Medulla oblongata (tissue), 1 donor: ENCODE measurements at regions not wholly inside any gene's neighbourhood (a gene's known extent, or its start where the extent isn't known, plus 50 kb on each side); places are given as distances from the start of the nearest gene placed in this dataset.
"Not testable (repeated sequence)": the region's sequence is repeated elsewhere in the genome, so short reads cannot be mapped to it uniquely, and the experiment has no call there.

ENCODE experiments used
- DNase-seq: peaks from one replicate; pipeline ENCODE4 v3.0.0-alpha.2; 2015; ENCODE audit errors: extremely low spot score

DNA sequence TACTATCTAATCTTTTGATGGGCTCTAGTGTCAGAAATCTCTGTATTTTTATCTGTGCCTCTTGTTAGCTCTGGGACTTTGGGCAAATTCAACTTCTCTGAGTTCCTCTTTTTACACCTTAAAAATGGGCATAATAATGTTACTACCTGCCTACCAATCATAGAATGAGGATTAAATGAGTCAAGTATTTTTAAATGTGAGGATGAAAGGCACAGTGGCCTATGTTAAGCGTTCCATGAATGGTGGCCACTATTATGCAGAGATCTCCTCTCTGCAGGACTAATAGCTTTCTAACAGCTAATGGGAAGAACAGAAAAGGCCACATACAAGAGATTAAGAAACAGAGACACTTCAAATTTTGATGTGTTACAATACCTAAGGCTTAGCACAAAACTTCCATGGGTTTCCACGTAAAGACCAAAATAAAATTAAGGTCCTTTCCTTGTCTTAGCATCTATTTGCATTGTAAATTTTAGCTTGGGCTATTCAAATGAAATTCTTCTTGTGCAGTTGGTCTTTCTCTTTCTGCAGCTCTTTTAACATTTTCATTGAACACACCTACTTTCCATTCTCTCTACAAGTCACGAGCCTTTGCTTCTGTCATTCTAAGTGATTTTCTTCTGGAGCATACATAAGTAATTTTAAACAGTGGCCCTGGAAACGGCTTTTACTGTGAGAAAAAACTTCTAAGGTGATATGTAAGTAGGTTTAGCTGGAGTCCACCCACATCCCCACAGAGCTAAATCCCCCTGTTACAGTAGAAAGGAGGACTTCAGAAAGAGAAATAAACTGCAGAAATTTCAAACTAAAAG is 117.9 kb upstream of the MED14 start:
- DNase-seq: no peak

DNA sequence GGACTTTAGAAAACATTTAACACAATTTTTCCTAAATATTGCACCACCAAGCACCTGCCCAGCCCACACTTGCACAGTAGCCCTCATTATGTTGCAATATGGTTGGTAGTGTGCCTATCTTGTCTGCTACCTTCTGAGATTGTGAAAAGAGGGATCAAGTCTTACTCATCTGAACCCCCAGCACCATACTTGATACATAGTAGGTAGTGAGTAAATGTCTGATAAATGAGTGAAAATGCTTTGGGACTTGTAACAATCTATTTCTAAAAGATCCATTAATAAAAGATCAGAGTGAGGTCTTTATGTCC is 118.4 kb upstream of the MED14 start:
- DNase-seq: no peak

DNA sequence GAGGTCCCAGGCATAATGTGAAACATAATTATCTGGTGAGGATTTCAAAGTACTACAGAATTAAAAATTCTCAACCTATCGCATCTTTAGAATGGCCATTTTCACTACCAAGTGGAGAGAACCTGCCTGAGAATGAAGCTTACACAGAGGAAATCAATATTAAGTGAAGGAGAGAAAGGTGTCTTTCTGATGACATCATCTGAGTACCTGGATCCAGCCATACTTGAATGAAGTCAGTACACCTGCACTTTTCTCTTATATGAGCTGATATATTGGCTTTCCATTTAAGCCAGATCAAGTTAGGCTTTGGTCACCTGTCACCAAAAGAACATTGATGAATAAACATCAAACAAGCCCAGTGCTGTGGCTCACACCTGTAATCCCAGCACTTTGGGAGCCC is 118.9 kb upstream of the MED14 start:
- DNase-seq: no peak

DNA sequence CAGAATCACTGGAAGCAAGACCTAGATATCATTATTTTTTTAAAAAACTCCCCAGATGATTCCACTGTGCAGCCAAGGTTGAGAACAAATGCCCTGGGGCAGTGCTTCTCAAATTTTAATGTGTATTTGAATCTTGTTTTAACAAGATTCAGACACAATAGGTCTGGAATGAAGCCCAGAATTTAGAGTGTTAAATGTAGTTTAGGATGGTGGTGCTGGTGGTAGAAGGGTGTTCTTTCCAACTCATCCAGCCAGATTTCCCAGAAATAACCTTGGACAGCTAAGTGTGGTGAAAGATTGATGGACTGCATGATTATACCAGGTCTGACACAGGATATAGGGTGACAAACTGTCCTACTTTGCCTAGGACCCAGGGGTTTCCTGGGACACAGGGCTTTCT is 120.1 kb upstream of the MED14 start:
- no peak for DNase-seq

DNA sequence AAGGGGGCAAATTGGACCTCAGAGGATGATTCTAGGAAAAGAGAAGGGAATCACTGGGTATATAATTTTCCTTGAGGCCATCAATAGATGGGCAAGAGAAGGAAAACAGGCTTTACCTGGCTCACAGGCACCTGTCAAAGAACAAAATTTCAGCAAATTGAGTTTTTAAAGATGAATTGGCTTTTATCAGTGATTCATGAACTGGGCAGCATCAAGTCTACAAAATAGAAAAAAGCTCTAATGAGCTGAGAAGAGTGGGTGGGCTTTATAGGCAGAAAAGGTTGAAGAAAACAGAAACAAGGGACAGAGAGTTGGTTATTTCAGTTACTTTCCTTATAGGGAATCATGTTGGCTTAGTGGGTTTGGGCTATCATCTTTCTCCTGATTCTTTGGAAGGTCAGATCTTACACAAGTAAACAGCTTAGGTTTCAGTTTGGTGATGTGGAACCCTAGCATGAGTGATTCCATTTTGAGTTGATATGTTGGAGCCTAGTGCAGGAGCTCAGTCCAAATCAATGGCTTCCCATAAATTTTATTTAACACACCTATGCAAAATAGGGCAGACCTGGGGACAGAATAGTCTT is 120.7 kb upstream of the MED14 start:
- no peak for DNase-seq

DNA sequence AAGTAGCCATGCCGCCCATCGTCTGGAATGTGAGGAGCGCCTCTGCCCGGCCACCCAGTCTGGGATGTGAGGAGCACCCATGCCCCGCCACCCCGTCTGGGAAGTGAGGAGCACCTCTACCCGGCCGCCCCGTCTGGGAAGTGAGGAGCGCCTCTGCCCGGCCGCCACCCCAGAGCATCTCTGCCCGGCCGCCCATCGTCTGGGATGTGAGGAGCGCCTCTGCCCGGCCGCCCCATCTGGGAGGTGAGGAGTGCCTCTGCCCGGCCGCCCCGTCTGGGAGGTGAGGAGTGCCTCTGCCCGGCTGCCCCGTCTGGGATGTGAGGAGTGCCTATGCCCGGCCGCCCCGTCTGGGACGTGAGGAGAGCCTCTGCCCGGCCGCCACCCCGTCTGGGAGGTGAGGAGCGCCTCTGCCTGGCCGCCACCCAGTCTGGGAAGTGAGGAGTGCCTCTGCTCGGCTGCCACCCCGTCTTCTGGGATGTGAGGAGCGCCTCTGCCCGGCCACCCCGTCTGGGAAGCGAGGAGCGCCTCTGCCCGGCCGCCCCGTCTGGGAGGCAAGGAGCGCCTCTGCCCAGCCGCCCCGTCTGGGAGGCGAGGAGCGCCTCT is 126.7 kb upstream of the MED14 start:
- not testable (repeated sequence) for DNase-seq

DNA sequence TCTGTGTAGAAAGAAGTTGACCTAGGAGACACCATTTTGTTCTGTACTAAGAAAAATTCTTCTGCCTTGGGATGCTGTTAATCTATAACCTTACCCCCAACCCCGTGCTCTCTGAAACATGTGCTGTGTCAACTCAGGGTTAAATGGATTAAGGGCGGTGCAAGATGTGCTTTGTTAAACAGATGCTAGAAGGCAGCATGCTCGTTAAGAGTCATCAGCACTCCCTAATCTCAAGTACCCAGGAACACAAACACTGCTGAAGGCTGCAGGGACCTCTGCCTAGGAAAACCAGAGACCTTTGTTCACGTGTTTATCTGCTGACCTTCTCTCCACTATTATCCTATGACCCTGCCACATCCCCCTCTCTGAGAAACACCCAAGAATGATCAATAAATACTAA is 127.9 kb upstream of the MED14 start:
- DNase-seq: not testable (repeated sequence)

DNA sequence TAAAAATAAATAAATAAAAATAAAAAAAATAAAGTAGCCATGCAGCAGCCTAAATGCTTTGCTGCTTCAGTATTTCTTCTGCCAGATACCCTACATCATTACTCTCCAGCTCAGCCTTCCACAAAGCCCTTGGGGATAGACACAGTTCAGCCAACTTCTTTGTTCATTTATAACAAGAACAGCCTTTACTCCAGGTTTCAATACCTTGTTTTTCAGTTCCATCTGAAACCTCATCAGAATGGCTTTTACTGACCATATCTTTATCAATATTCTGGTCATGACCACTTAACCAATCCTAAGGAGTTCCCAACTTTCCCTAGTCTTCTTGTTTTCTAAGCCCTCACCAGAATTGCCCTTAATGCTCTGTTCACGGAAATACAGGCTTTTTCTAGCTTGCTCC is 128.3 kb upstream of the MED14 start:
- no peak for DNase-seq

DNA sequence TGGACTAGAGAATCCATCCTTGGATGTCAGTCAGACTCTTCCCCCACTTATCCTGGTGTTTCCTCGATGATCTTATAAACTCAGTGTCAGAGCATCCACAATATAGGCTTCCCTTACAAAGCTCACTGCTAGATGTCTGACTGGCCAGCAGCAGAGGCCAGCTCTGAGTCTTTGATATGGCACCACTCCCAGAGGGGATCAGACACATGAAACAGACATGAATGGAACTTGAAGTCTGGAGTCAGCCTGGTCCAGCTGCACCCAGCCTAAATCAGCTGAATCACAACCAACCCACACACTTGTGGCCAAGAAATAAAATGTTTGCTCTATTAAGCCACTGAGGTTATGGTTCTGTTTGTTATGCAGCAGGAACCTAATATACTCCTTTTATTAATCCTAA is 129.6 kb upstream of the MED14 start:
- DNase-seq: no peak

DNA sequence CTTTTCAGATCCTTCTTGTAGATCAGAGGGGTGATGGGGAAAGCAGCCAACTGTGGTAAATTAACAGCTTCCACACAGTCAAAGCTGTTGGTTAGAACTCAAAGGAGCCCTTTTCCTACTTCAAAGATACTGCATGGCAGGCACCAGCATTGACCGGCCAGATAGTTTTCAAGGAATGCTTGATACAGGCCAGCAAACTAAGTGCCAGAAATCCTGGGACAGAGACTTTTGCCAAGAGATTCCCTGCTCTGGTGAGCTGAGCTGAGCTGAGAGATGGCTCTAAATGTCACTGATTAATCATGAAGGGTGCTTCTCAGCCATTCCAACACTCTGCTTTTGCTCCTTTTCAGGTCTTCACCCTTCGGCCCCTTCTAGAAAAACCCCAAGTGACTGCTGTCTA is 131.6 kb upstream of the MED14 start:
- DNase-seq: no peak

DNA sequence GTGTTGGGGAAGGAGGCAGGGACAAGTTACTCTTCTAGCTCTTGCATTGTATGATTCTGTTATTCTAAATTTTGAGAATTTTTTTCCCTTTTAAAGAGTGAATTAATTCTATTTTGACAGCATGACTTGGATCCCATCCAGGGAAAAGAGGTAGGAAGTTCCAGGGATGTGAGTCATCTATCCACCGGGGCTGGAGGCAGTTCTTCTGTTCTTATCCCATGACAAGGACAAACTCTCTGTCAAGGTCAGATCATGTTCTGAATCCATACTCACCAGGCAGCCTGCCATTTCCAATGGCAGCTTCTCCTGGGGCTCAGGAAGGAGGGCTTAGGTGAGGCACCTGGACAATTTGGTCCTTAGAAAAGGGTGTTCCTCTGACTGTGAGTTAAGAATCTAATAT is 132.0 kb upstream of the MED14 start:
- DNase-seq: no peak

DNA sequence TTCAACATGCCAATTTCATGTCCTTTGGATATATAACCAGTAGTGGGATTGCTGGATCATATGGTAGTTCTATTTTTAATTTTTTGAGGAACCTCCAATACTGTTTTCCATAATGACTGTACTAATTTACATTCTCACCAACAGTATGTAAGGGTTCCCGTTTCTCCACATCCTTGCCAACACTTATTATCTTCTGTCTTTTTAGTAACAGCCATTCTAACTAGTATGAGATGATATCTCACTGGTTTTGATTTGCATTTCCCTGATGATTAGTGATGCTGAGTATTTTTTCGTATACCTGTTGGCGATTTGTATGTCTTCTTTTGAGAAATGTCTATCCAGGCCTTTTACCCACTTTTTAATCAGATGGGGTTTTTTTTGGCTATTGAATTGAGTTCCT is 133.5 kb upstream of the MED14 start:
- no peak for DNase-seq

DNA sequence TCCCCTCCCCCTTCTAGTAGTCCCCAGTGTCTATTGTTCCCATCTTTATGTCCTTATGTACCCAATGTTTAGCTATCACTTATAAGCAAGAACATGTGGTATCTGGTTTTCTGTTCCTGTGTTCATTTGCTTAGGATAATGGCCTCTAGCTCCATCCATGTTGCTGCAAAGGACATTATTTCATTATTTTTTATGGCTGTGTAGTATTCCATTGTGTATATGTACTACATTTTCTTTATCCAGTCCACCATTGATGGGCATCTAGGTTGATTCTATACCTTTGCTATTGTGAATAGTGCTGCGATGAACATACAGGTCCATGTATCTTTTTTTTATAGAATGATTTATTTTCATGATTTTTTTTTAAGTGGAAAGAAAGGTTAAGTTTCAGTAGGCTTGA is 135.6 kb upstream of the MED14 start:
- not testable (repeated sequence) for DNase-seq

DNA sequence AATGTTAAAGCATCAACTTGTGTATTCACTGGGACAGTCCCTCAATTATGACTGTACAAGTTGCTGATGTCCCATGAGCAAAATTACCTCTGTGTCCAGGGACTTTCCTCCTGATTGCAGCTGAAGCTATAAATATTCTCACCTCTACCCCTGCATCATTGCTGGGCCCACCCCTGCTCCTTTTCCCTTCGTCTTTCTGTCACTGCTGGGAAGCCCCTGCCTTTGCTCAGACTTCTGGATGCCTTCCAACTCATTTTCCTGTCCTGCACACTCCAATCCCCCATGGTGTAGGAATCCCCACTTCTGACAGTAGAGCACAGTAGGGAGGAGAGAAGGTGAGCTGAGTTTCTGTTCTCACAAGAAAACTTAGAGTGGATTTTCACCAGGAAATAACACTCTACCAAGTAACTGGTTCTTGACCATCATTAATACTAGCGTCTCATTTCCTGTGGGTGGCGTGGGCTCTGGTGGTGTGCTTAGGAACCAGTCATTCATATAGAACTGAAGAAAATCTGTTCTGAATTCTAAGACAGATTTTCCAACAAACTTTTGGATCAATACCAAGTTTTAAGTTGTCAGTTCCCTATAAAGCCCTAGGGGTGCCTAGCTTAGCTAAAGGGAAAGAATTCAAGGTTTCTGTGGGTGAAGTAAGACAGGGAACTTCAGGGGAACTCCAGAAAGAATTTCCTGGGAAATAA is 136.2 kb upstream of the MED14 start:
- DNase-seq: no peak

DNA sequence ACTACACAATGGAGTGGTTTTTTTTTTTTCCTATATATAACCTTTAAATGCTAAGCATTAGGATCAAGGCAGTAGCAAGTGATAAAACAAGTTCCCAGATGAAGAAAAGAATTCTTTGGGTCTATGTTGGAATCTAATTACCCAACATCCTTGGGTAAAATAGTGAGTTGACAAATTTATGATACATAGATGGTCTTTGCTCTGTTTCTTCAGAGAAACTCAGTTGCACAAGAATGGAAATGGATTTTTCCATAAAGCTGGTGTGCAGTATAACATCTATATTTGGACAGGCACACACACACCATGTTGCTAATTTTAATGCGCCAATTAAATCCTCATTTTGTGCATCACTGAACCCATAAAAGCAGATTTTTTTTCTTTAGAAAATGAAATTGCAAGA is 137.0 kb upstream of the MED14 start:
- DNase-seq: no peak

DNA sequence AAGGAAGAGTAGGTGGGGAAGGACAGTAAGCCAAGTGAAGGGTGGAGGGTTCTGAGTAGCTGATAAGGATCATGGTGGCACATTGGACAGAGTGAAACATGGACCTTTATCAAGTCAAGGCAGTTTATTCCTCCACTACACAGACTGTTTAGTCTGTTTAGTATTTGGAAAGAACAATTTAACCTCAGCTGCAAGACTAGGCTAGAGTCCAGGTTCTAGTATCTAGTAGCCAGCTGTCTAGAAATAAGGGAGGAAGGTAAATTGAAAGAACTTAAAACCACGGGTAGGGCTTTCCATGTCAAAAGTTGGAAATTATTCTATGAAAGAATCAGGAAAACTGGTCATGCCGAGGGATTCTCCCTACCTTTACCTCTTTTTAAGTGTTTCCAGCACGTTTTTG is 140.1 kb upstream of the MED14 start:
- DNase-seq: no peak

DNA sequence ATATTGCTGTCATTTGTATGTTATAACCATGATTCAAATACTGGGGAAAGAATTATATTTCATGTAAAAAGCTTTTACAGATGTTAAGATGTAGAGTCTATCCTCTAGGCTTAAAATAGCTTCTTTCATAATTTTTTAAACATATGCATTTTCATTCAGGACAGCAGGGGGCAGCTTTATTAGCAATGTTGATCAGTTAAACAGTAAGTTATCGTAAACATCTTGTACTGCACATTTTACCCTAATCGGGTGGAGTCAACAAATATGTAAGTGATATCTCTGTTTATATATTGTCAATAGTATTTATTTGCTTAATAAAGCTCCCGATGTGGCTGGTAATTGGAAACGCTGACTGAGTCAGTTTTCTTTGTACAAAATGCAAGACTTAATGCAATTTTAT is 142.5 kb upstream of the MED14 start:
- DNase-seq: peak; percentile 9

DNA sequence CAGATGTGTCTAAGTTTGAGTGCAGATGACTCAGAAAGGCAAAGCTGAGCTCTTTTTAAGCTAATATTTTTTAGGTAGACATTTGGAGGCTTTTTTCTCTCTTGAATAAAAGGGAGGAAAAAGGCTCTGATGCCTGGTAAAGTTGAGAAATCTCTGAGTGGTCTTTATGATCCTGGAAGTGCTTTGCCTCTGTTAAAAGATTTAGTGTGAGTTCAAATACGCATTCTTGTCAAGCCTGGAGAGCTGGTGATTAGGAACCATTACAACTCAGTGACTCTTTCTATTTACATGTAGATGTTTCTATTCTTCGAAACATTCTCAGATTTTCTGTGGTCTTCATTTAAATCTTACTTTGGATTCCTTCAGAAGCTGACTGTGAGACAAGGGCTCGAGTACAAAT is 143.4 kb upstream of the MED14 start:
- no peak for DNase-seq

DNA sequence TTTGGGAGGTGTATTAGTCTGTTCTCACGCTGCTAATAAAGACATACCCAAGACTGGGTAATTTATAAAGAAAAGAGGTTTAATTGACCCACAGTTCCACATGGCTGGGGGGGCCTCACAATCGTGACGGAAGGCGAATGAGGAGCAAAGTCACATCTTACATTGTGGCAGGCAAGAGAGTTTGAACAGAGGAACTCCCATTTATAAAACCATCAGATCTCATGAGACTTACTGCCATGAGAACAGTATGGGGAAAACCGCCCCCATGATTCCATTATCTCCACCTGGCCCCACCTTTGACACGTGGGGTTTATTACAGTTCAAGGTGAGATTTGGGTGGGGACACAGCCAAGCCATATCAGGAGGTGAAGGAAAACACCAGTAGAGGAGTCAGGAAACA is 143.8 kb upstream of the MED14 start:
- DNase-seq: not testable (repeated sequence)

DNA sequence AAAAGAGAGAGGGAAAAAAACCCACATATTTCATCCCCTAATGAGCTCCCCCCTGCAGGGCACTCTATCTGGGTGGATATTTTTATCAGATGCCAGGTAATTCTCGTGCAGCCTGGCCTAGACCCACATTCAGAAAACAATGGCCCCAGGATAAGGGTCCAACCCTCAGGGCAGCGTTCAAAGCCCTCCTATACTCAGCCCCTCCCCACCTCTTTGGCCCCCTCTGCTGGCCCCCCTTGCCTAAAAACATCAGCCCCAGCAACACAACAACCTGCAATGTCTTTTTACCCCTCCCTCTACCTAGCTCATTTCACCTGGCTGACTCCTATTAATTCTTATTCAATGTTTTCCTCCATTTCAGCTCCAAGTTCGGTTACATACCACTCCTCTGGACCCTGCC is 145.4 kb upstream of the MED14 start:
- DNase-seq: no peak

DNA sequence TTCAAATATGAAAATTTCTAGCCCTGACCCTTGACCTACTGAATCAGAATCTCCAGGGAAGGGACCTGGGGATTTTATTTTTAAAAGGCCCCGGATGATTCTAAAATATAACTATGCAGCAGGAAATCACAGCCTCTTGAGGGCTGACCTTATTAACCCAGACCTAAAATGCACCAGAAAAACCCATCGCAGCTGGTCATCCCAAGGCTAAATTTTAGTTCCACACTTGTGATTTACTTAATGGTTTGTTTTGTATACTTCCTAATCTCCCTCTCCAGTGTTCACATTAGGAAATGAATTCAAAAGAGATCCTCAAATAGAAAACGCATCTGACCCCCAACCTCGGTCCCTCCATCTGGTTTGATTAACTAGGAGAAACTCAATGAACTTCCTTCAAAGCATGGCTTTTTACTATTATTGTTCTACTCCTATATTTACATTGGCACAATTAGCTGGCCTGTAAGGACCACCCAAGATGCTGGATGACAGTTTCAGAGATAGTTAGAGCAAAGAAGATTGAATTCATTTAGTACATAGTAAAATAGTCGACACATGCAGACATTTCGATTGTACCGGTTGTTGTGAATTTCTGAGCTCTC is 147.8 kb upstream of the MED14 start:
- no peak for DNase-seq

DNA sequence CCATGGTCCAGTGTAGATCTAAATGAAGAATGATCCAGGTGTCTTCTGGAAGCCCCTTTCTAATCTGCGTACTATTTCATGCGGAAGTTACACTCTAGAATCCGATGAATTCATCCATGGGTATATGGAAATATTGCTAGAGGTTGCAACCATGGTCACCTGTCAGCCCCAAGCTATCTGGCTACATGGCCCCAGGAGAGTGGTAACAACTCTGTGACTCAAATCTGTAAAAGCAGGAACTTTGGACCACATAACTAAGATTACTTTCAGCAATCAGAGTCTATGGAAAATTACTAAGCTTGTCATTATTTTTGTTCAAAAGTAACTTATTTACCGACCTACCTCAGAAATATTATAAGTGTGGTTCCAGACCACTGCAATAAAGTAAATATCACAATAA is 150.6 kb upstream of the MED14 start:
- no peak for DNase-seq

DNA sequence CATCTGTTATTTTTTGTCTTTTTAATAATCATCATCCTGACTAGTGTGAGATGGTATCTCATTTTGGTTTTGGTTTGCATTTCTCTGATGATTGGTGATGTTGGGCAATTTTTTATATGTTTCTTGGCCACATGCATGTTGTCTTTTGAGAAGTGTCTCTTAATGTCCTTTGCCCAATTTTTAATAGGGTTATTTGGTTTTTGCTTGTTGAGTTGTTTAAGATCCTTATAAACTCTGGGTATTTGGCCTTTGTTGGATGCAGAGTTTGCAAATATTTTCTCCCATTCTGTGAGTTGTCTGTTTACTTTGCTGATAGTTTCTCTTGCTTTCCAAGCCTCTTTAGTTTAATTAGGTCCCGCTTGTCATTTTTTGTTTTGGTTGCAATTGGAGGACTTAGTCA is 152.1 kb upstream of the MED14 start:
- no peak for DNase-seq
